CD14-positive monocyte (primary cell): ENCODE measurements at regions not wholly inside any gene's neighbourhood (a gene's known extent, or its start where the extent isn't known, plus 50 kb on each side); places are given as distances from the start of the nearest gene placed in this dataset.

Experiments
- DNase-seq, 3 donors: peaks; one replicate each; pipeline ENCODE4 v3.0.0-alpha.2; 2011 to 2022
- H2AFZ ChIP-seq: 2 replicates; pipeline ENCODE4 v1.6.0; 2012; ENCODE audit warnings: mild to moderate bottlenecking, low read depth, low read length, inconsistent platforms; ENCODE audit not compliant: insufficient read depth, poor library complexity, severe bottlenecking
- H3K27ac ChIP-seq, 2 donors: 1 replicate in 1 of 2; 2 replicates in 1 of 2; pipeline ENCODE4 v1.5.1; 2012 to 2013; ENCODE audit warnings: low read length in 2 of 2, control low read depth in 1 of 2, inconsistent platforms in 1 of 2, low read depth in 1 of 2, mild to moderate bottlenecking in 1 of 2
- H3K27me3 ChIP-seq, 2 donors: one replicate each; pipeline versions ENCODE4 v1.6.0 to v1.6.1; 2011 to 2013; ENCODE audit warnings: low read length in 2 of 2; ENCODE audit not compliant: control insufficient read depth in 2 of 2, insufficient read depth in 2 of 2
- H3K36me3 ChIP-seq, 2 donors: replicated peaks in 1 of 2; 1 replicate in 1 of 2; 2 replicates in 1 of 2; pipeline versions ENCODE4 v1.5.1 to v1.6.1; 2012 to 2013; ENCODE audit warnings: low read length in 2 of 2, control low read depth in 1 of 2, inconsistent platforms in 1 of 2, mild to moderate bottlenecking in 1 of 2; ENCODE audit not compliant: insufficient read depth in 2 of 2, control insufficient read depth in 1 of 2
- H3K4me1 ChIP-seq, 2 donors: 1 replicate in 1 of 2; 2 replicates in 1 of 2; pipeline versions ENCODE4 v1.5.1 to v1.6.1; 2012 to 2013; ENCODE audit warnings: low read length in 2 of 2, control low read depth in 1 of 2, inconsistent platforms in 1 of 2, mild to moderate bottlenecking in 1 of 2, moderate library complexity in 1 of 2; ENCODE audit not compliant: insufficient read depth in 2 of 2, control insufficient read depth in 1 of 2
- H3K4me2 ChIP-seq: replicated peaks from 2 replicates; pipeline ENCODE3; 2012; ENCODE audit warnings: low read length, moderate library complexity, mild to moderate bottlenecking; ENCODE audit not compliant: poor library complexity, severe bottlenecking; ENCODE audit errors: extremely low read depth
- H3K4me3 ChIP-seq, 3 experiments: fragments of 200-600 bp in 1 of 3; sonication (generic) in 1 of 3; replicated peaks in 1 of 3; 1 replicate in 2 of 3; 2 replicates in 1 of 3; pipeline ENCODE4 v1.5.1; 2011 to 2013; ENCODE audit warnings: low read length in 3 of 3, mild to moderate bottlenecking in 3 of 3, control low read depth in 2 of 3, low read depth in 2 of 3, inconsistent platforms in 1 of 3, moderate library complexity in 1 of 3
- H3K79me2 ChIP-seq: 2 replicates; pipeline ENCODE4 v1.6.0; 2012; ENCODE audit warnings: mild to moderate bottlenecking, control low read depth, inconsistent platforms, low read length, moderate library complexity; ENCODE audit not compliant: insufficient read depth
- H3K9ac ChIP-seq: 2 replicates; pipeline ENCODE4 v1.6.0; 2017; ENCODE audit warnings: low read length, mild to moderate bottlenecking; ENCODE audit not compliant: insufficient read depth, poor library complexity, severe bottlenecking
- H3K9me3 ChIP-seq, 2 donors: replicated peaks in 1 of 2; 1 replicate in 1 of 2; 2 replicates in 1 of 2; pipeline versions ENCODE4 v1.5.1 to v1.6.1; 2012 to 2013; ENCODE audit warnings: low read length in 2 of 2, control low read depth in 1 of 2; ENCODE audit not compliant: control insufficient read depth in 1 of 2, insufficient read depth in 1 of 2
- H4K20me1 ChIP-seq: 2 replicates; pipeline ENCODE4 v1.6.0; 2012; ENCODE audit warnings: mild to moderate bottlenecking, low read length, control low read depth, moderate library complexity; ENCODE audit not compliant: insufficient read depth
- H3K27ac Mint-ChIP-seq, 7 donors: one replicate each; pipeline ENCODE4 v1.8.0; 2020; ENCODE audit warnings: mild to moderate bottlenecking in 7 of 7, mixed read lengths in 7 of 7, moderate library complexity in 6 of 7, inconsistent platforms in 2 of 7
- H3K27me3 Mint-ChIP-seq, 3 donors: one replicate each; pipeline ENCODE4 v1.8.0; 2021 to 2022; ENCODE audit warnings: low read depth in 3 of 3, mild to moderate bottlenecking in 3 of 3, mixed read lengths in 3 of 3, moderate library complexity in 3 of 3, inconsistent platforms in 1 of 3
- H3K36me3 Mint-ChIP-seq, 2 donors: one replicate each; pipeline ENCODE4 v1.8.0; 2020; ENCODE audit warnings: mixed read lengths in 2 of 2, inconsistent platforms in 1 of 2, mild to moderate bottlenecking in 1 of 2
- H3K4me1 Mint-ChIP-seq: one replicate; pipeline ENCODE4 v1.8.0; 2020; ENCODE audit warnings: mild to moderate bottlenecking, mixed read lengths
- H3K4me3 Mint-ChIP-seq, 2 donors: one replicate each; pipeline ENCODE4 v1.8.0; 2020; ENCODE audit warnings: mild to moderate bottlenecking in 2 of 2, mixed read lengths in 2 of 2, moderate library complexity in 1 of 2
- H3K9me3 Mint-ChIP-seq, 7 donors: one replicate each; pipeline ENCODE4 v1.8.0; 2020 to 2022; ENCODE audit warnings: mixed read lengths in 7 of 7, mild to moderate bottlenecking in 6 of 7, moderate library complexity in 6 of 7, inconsistent platforms in 2 of 7
- WGBS: methylation state at CpG from one replicate; pipeline ENCODE4 v1.1.5; 2013; ENCODE audit warnings: missing lambda C conversion rate; ENCODE audit not compliant: insufficient coverage; 5-methylcytosine and 5-hydroxymethylcytosine counted together
- intact Hi-C, 2 donors: fragments of 100-400 bp; cut with micrococcal nuclease; formaldehyde crosslinking; loops; one replicate each; pipeline versions ENCODE4 v1.15.0 to v1.15.1; 2023
- TF ChIP-seq, protein P1 (sequence below): fragments of 200-600 bp; IDR thresholded peaks from one replicate; pipeline ENCODE4 v1.8.0; 2022; ENCODE audit warnings: antibody characterized with exemption, mild to moderate bottlenecking

DNA sequence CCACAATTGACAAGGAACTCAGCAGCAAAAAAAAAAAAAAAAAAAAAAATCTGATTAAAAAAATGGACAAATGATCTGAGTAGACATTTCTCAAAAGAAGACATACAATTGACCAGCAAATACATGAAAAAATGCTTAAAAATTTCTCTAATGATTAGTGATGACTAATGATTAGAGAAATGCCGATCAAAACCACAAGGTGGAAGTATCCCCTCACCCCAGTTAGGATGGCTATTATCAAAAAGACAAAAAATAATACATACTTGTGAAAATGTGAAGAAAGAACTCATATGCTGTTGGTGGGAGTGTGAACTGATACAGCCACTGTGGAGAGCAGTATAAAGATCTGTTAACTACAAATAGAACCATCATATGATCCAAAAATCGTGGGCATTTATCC, 245.3 kb downstream of the OSTF1 start:
- Histone ChIP-seq H3K9ac (no peak overlapping the region), H3K4me1 (no peaks in the 10 kb centered on the region), H3K4me3 (no peak overlapping the region), H3K4me2 (no peak overlapping the region), H3K27ac (no peak overlapping the region), H3K9me3 (no peaks in the 10 kb centered on the region), H4K20me1 (no peaks in the 10 kb centered on the region), H2AFZ (no peak overlapping the region), H3K27me3 (no peaks in the 10 kb centered on the region), H3K36me3 (no peaks in the 10 kb centered on the region), H3K79me2 (no peaks in the 10 kb centered on the region)
- DNase-seq, result no peak
- intact Hi-C loops, result no loop called here
- no peaks in the 10 kb centered on the region for H3K36me3 Mint-ChIP-seq
- H3K4me3 Mint-ChIP-seq, result no peak overlapping the region
- H3K4me1 Mint-ChIP-seq, result no peaks in the 10 kb centered on the region
- H3K9me3 Mint-ChIP-seq, result peaks cover 0 to 2% (median 0%) of the 10 kb centered on the region in 7 donors
- TF ChIP-seq, protein P1, sequence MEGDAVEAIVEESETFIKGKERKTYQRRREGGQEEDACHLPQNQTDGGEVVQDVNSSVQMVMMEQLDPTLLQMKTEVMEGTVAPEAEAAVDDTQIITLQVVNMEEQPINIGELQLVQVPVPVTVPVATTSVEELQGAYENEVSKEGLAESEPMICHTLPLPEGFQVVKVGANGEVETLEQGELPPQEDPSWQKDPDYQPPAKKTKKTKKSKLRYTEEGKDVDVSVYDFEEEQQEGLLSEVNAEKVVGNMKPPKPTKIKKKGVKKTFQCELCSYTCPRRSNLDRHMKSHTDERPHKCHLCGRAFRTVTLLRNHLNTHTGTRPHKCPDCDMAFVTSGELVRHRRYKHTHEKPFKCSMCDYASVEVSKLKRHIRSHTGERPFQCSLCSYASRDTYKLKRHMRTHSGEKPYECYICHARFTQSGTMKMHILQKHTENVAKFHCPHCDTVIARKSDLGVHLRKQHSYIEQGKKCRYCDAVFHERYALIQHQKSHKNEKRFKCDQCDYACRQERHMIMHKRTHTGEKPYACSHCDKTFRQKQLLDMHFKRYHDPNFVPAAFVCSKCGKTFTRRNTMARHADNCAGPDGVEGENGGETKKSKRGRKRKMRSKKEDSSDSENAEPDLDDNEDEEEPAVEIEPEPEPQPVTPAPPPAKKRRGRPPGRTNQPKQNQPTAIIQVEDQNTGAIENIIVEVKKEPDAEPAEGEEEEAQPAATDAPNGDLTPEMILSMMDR, result peak; percentile 18
- no peaks in the 10 kb centered on the region for H3K27me3 Mint-ChIP-seq
- no CpG with 5 or more reads among the region's 2 CpGs for WGBS
- H3K27ac Mint-ChIP-seq, result no peak overlapping the region

DNA sequence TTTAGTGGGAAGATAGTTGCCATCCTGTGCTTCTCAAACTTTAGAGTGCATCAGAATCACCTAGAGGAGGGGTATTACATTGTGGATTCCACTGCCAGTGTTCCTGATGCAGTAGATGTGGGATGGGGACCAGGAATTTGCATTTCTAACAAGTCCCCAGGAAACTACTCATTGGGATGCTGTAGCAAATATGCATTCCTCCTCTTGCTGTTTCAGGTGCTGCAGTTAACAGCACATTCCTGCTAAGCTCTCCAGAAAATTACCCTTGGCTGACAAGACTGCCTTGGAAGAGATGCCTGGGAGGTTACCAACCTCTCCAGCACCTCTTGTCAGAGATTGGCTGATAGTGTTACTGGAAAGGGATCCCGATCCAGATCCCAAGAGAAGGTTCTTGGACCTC, 270.5 kb downstream of the OSTF1 start:
- H3K9ac ChIP-seq, result no peak overlapping the region
- no peaks in the 10 kb centered on the region for H3K27me3 ChIP-seq
- no peaks in the 10 kb centered on the region for H3K4me1 Mint-ChIP-seq
- H3K36me3 Mint-ChIP-seq, result no peaks in the 10 kb centered on the region
- H3K36me3 ChIP-seq, result no peaks in the 10 kb centered on the region
- 100% methylated on average over 1 of the region's 1 CpG for WGBS
- DNase-seq, result no peak
- H4K20me1 ChIP-seq, result no peaks in the 10 kb centered on the region
- H3K27ac Mint-ChIP-seq, result no peak overlapping the region
- no peak overlapping the region for H3K4me3 Mint-ChIP-seq
- H2AFZ ChIP-seq, result no peak overlapping the region
- intact Hi-C loops, result no loop called here
- no peak overlapping the region for H3K4me3 ChIP-seq
- no peak overlapping the region for H3K4me2 ChIP-seq
- TF ChIP-seq, protein P1, result no peak
- peaks cover 5 to 23% of the 10 kb centered on the region in 2 donors for H3K9me3 ChIP-seq
- H3K27me3 Mint-ChIP-seq, result peaks cover 0 to 3% (median 2%) of the 10 kb centered on the region in 3 donors
- H3K4me1 ChIP-seq, result no peaks in the 10 kb centered on the region
- H3K27ac ChIP-seq, result no peak overlapping the region
- H3K79me2 ChIP-seq, result no peaks in the 10 kb centered on the region
- peaks cover 4 to 30% (median 20%) of the 10 kb centered on the region in 7 donors for H3K9me3 Mint-ChIP-seq
